Prostate gland (tissue), 2 donors: ENCODE measurements at regions not wholly inside any gene's neighbourhood (a gene's known extent, or its start where the extent isn't known, plus 50 kb on each side); places are given as distances from the start of the nearest gene placed in this dataset.
"Not testable (repeated sequence)": the region's sequence is repeated elsewhere in the genome, so short reads cannot be mapped to it uniquely, and the experiment has no call there.

Source experiments
- DNase-seq: peaks from one replicate; pipeline ENCODE4 v3.0.0-alpha.2; 2019; ENCODE audit warnings: low spot score
- H3K27ac ChIP-seq, 2 donors: fragments of 200-600 bp; sonication (generic); 2 replicates each; pipeline ENCODE4 v1.5.1; 2017 to 2019
- H3K27me3 ChIP-seq: fragments of 200-600 bp; sonication (generic); replicated peaks from 2 replicates; pipeline ENCODE4 v1.5.1; 2019; ENCODE audit not compliant: insufficient read depth
- H3K36me3 ChIP-seq, 2 donors: fragments of 200-600 bp; sonication (generic); 1 replicate in 1 of 2; 2 replicates in 1 of 2; pipeline versions ENCODE4 v1.5.1 to v1.8.1; 2017 to 2019
- H3K4me1 ChIP-seq: fragments of 200-600 bp; sonication (generic); replicated peaks from 2 replicates; pipeline ENCODE4 v1.5.1; 2019
- H3K4me3 ChIP-seq, 2 donors: fragments of 200-600 bp; sonication (generic); 2 replicates each; pipeline ENCODE4 v1.5.1; 2017 to 2019
- H3K9me3 ChIP-seq: fragments of 200-600 bp; sonication (generic); 2 replicates; pipeline ENCODE4 v1.5.1; 2017
- POLR2A ChIP-seq: fragments of 450-650 bp; IDR thresholded peaks from one replicate; pipeline ENCODE4 v1.6.1; 2016; ENCODE audit warnings: antibody characterized with exemption, mild to moderate bottlenecking
- POLR2AphosphoS5 ChIP-seq: sonication (generic); formaldehyde crosslinking; IDR thresholded peaks from one replicate; pipeline ENCODE4 v1.6.1; 2017; ENCODE audit warnings: antibody characterized with exemption
- WGBS: methylation state at CpG from one replicate; pipeline ENCODE4 v1.1.5; 2018; 5-methylcytosine and 5-hydroxymethylcytosine counted together
- intact Hi-C: fragments of 100-400 bp; cut with DNase I; formaldehyde crosslinking; loops from one replicate; pipeline ENCODE4 v1.14.2; 2022
- TF ChIP-seq, protein P1 (sequence below), 4 experiments: fragments of 200-600 bp in 2 of 4; fragments of 450-650 bp in 2 of 4; sonication (generic) in 2 of 4; IDR thresholded peaks; 1 replicate in 3 of 4; 2 replicates in 1 of 4; pipeline ENCODE4 v1.5.1; 2016 to 2019; ENCODE audit warnings: antibody characterized with exemption in 4 of 4, mild to moderate bottlenecking in 2 of 4, moderate library complexity in 2 of 4

DNA sequence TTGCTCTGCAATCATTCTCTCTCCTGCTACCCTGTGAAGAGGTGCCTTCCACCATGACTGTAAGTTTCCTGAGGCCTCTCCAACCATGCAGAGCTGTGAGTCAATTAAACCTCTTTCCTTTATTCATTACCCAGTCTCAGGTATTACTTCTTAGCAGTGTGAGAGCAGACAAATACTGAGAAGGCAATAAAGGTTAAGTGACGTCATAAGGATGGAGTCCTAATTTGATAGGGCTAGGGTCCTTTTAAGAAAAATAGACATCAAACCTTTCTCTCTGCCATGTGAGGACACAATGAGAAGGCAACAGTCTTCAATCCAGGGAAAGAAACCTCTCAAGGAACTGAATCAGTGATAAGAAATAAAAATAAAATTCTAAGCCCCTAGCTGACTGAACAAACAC, 1262.7 kb downstream of the FAM133A start:
- no peaks in the 10 kb centered on the region for H3K9me3 ChIP-seq
- H3K36me3 ChIP-seq = no peaks in the 10 kb centered on the region
- H3K4me1 ChIP-seq = no peaks in the 10 kb centered on the region
- no peaks in the 10 kb centered on the region for H3K27me3 ChIP-seq
- no peak for DNase-seq
- H3K27ac ChIP-seq = no peak overlapping the region
- 50% methylated on average over 1 of the region's 1 CpG for WGBS
- TF ChIP-seq POLR2AphosphoS5 (no peak), POLR2A (no peak)
- TF ChIP-seq, protein P1, sequence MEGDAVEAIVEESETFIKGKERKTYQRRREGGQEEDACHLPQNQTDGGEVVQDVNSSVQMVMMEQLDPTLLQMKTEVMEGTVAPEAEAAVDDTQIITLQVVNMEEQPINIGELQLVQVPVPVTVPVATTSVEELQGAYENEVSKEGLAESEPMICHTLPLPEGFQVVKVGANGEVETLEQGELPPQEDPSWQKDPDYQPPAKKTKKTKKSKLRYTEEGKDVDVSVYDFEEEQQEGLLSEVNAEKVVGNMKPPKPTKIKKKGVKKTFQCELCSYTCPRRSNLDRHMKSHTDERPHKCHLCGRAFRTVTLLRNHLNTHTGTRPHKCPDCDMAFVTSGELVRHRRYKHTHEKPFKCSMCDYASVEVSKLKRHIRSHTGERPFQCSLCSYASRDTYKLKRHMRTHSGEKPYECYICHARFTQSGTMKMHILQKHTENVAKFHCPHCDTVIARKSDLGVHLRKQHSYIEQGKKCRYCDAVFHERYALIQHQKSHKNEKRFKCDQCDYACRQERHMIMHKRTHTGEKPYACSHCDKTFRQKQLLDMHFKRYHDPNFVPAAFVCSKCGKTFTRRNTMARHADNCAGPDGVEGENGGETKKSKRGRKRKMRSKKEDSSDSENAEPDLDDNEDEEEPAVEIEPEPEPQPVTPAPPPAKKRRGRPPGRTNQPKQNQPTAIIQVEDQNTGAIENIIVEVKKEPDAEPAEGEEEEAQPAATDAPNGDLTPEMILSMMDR (IDR thresholded peaks at IDR 0.05) = no peak
- intact Hi-C loops = no loop called here
- H3K4me3 ChIP-seq = no peak overlapping the region

DNA sequence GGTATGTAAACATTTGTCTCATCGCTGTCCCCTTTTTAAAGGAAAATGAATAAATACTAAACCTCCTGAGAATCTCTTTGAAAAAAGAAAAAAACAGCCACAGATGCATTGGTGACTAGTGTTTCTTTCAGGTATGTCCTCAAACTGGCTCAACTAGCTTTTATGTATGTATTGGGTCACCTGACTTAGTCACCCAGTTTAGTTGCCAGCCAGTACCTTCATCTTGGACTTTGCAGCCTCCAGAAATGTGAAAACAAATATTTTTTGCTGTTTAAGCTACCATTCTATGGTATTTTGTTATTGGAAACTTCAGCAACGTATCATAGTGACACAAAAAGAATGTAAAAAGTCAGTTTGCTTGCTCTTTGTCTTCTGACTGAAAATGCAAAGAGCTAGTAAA, 1263.5 kb downstream of the FAM133A start:
- H3K9me3 ChIP-seq = no peaks in the 10 kb centered on the region
- 34% methylated on average over 2 of the region's 2 CpGs for whole genome bisulfite sequencing
- DNase-seq = no peak
- H3K27ac ChIP-seq = no peak overlapping the region
- no peak overlapping the region for H3K4me3 ChIP-seq
- H3K4me1 ChIP-seq = no peaks in the 10 kb centered on the region
- intact Hi-C loops = no loop called here
- no peaks in the 10 kb centered on the region for H3K36me3 ChIP-seq
- H3K27me3 ChIP-seq = no peaks in the 10 kb centered on the region
- TF ChIP-seq POLR2AphosphoS5 (no peak), POLR2A (no peak)
- TF ChIP-seq, protein P1 (IDR thresholded peaks at IDR 0.05) = no peak

DNA sequence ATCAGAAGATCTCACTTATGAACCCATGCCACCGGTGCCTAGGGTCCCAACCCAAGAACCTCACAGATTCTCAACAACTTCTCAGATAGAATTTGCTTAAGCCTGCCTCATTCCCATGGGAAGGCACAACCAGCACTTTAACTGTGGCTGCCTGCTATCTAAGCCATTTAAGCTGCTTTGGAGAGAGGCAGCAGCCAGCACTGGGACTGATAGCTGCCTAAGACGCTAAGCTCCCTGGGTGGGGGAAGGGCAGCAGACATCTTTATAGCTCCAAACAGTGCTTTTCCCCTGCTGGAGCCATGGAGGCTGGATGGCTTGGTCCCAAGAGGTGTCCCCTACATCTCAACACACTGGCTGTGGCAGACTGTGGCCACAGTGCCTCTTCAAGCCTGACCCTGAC, 1268.6 kb downstream of the FAM133A start:
- Histone ChIP-seq H3K27me3 (no peaks in the 10 kb centered on the region), H3K27ac (no peak overlapping the region), H3K4me3 (no peak overlapping the region), H3K9me3 (no peaks in the 10 kb centered on the region), H3K4me1 (no peaks in the 10 kb centered on the region), H3K36me3 (no peaks in the 10 kb centered on the region)
- no peak for DNase-seq
- TF ChIP-seq POLR2A (no peak), POLR2AphosphoS5 (no peak)
- TF ChIP-seq, protein P1 (IDR thresholded peaks at IDR 0.05) = no peak
- no CpG with 5 or more reads among the region's 2 CpGs for WGBS
- intact Hi-C loops = no loop called here

DNA sequence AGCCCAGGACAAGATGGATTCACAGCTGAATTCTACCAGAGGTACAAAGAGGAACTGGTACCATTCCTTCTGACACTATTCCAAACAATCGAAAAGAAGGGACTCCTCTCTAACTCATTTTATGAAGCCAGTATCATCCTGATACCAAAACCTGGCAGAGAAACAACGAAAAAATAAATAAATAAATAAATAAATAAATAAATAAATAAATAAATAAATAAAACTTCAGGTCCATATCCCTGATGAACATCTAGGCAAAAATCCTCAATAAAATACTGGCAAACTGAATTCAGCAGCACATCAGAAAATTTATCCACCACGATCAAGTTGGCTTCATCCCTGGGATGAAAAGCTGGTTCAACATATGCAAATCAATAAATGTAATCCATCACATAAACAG, 1272.1 kb downstream of the FAM133A start:
- H3K4me3 ChIP-seq, H3K9me3 ChIP-seq, DNase-seq, H3K27me3 ChIP-seq, H3K27ac ChIP-seq, H3K4me1 ChIP-seq, H3K36me3 ChIP-seq, intact Hi-C loops: not testable (repeated sequence)
- WGBS = 80% methylated on average over 3 of the region's 3 CpGs

DNA sequence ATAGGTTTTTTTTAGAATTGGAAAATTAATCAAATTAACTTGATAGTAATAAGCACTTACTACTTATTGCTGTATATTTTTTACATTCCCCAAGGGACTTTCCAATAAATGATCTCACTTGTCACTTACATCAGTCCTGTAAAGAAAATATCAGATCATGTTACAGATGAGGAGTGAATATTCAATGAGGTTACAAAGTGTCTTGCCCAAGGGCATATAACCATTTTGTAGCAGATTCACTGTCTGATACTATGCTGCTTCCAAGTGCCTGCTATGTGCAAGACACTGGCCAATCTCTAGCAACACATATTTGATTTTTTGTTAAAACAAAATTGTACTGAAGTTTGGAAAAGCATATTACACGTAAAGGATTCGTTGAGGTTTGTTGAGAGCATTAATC, 1287.7 kb downstream of the FAM133A start:
- TF ChIP-seq POLR2AphosphoS5 (no peak), POLR2A (no peak)
- TF ChIP-seq, protein P1 (IDR thresholded peaks at IDR 0.05) = no peak
- Histone ChIP-seq H3K36me3 (no peaks in the 10 kb centered on the region), H3K4me3 (no peak overlapping the region), H3K27me3 (no peaks in the 10 kb centered on the region), H3K4me1 (no peaks in the 10 kb centered on the region), H3K9me3 (no peaks in the 10 kb centered on the region), H3K27ac (no peak overlapping the region)
- intact Hi-C loops = no loop called here
- WGBS = 12% methylated on average over 2 of the region's 2 CpGs
- no peak for DNase-seq

DNA sequence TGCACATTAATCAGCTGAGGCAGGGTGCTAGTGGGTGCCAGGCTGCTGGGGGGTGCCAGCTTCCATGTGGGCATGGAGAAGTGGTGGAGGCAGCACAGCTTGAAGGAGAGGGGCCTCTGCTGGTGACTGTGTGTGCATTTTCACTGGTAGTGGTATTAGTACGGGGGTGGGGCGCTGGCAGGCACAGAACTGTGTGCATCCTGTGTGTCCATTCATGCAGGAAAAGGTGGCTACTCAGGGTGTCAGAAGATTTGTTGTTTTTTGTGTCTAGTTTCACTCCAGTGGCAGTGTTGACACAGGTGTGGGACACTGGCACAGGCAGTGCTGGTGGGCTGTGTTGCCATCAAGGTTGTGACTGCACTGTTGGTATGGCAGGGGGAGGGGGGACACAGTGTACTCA, 1303.6 kb downstream of the FAM133A start:
- no peak for TF ChIP-seq POLR2AphosphoS5
- TF ChIP-seq POLR2A = no peak
- TF ChIP-seq, protein P1 (IDR thresholded peaks at IDR 0.05) = no peak
- Histone ChIP-seq H3K4me1 (no peaks in the 10 kb centered on the region), H3K27ac (no peak overlapping the region), H3K9me3 (no peaks in the 10 kb centered on the region), H3K4me3 (no peak overlapping the region), H3K27me3 (no peaks in the 10 kb centered on the region), H3K36me3 (no peaks in the 10 kb centered on the region)
- DNase-seq = no peak
- WGBS = 73% methylated on average over 2 of the region's 2 CpGs
- intact Hi-C loops = no loop called here
